22Rv1 (cell line): ENCODE measurements at regions not wholly inside any gene's neighbourhood (a gene's known extent, or its start where the extent isn't known, plus 50 kb on each side); places are given as distances from the start of the nearest gene placed in this dataset.

Experiments used
- H3K27ac ChIP-seq: fragments of 450-650 bp; 2 replicates; pipeline ENCODE4 v1.5.1; 2017
- CTCF ChIP-seq: fragments of 450-650 bp; IDR thresholded peaks from 2 replicates; pipeline ENCODE4 v1.5.1; 2017; ENCODE audit warnings: mild to moderate bottlenecking
- ZFX ChIP-seq: fragments of 450-650 bp; IDR thresholded peaks from 2 replicates; pipeline ENCODE4 v1.6.1; 2017; ENCODE audit warnings: antibody characterized with exemption, borderline replicate concordance

- H3K27ac ChIP-seq = no peak overlapping the region
- no peak for TF ChIP-seq ZFX
- no peak for TF ChIP-seq CTCF
These were observed 130.0 kb downstream of the GLI2 start for GRCh38 chr2:120865656-120866055.

- TF ChIP-seq ZFX = no peak
- no peak for TF ChIP-seq CTCF
- H3K27ac ChIP-seq = no peak overlapping the region
These were observed 130.4 kb downstream of the GLI2 start for GRCh38 chr2:120866071-120866470.

- H3K27ac ChIP-seq = no peak overlapping the region
- TF ChIP-seq ZFX = no peak
- no peak for TF ChIP-seq CTCF
These were observed 130.9 kb downstream of the GLI2 start for GRCh38 chr2:120866483-120867140.

- no peak overlapping the region for H3K27ac ChIP-seq
- no peak for TF ChIP-seq ZFX
- TF ChIP-seq CTCF = no peak
These were observed 131.9 kb downstream of the GLI2 start for GRCh38 chr2:120867290-120868241.

- no peak overlapping the region for H3K27ac ChIP-seq
- TF ChIP-seq CTCF = no peak
These were observed 132.7 kb downstream of the GLI2 start for GRCh38 chr2:120868366-120868765.

GRCh38 chr2:120869036-120869729 is 133.5 kb downstream of the GLI2 start:
- TF ChIP-seq CTCF (no peak), ZFX (no peak)
- H3K27ac ChIP-seq = no peak overlapping the region
